K562 (cell line): ENCODE measurements at regions not wholly inside any gene's neighbourhood (a gene's known extent, or its start where the extent isn't known, plus 50 kb on each side); places are given as distances from the start of the nearest gene placed in this dataset.
A peak's percentile ranks its signal among the peaks of the same experiment; 100 is the strongest.

Experiments
- ATAC-seq: fragments of 200-7000 bp; cut with Tn5 transposase; 3 replicates; pipeline ENCODE4 v1.9.1; 2020; ENCODE audit warnings: moderate library complexity
- BruUV-seq: library from RNA; stranded (reverse); fragments of 400-500 nt; replicated peaks from 2 replicates; lab custom pipeline; 2021; lab: Mats Ljungman, UMichigan
- CTCF ChIA-PET: fragments of 300-600 bp; formaldehyde crosslinking; extraction: SDS; loops from one replicate; lab custom pipeline; 2021; ENCODE audit warnings: low intra/inter-chr PET ratio; lab: Yijun Ruan, JAX
- POLR2A ChIA-PET: fragments of 300-600, 350-650 bp; sonication (Branson Sonifier 250); formaldehyde crosslinking; extraction: SDS; loops from one replicate; lab custom pipeline; 2021; ENCODE audit warnings: antibody characterized with exemption, inconsistent platforms; lab: Yijun Ruan, JAX
- DNase-seq, 4 experiments: peaks; one replicate each; pipeline versions ENCODE4 v3.0.0 to v3.0.0-alpha.2; 2011 to 2018; ENCODE audit warnings: low spot score in 3 of 4, mixed read lengths in 3 of 4; ENCODE audit errors: extremely low read depth in 1 of 4
- FAIRE-seq: peaks from 2 replicates; lab custom pipeline; 2011; peaks lifted over from hg19 to GRCh38; lab: Jason Lieb, UNC
- H2AFZ ChIP-seq: 2 replicates; pipeline ENCODE4 v1.6.0; 2011; ENCODE audit warnings: low read depth, low read length, control low read depth, inconsistent platforms
- H3K27ac ChIP-seq: fragments of 200-600 bp; 3 replicates; pipeline ENCODE4 v1.8.0; 2011; ENCODE audit warnings: low read depth, mild to moderate bottlenecking, control low read depth, inconsistent platforms, low read length, moderate library complexity, mixed read lengths; ENCODE audit errors: extremely low read depth
- H3K27me3 ChIP-seq, 2 experiments: fragments of 300-600 bp in 1 of 2; 2 replicates in 1 of 2; 3 replicates in 1 of 2; pipeline versions ENCODE4 v1.6.0 to v1.8.0; 2011; ENCODE audit warnings: inconsistent platforms in 2 of 2, low read length in 2 of 2, mild to moderate bottlenecking in 1 of 2, mixed read lengths in 1 of 2, moderate library complexity in 1 of 2; ENCODE audit not compliant: control insufficient read depth in 2 of 2, insufficient read depth in 2 of 2
- H3K36me3 ChIP-seq: fragments of 300-600 bp; 3 replicates; pipeline ENCODE4 v1.8.0; 2011; ENCODE audit warnings: mild to moderate bottlenecking, low read length, inconsistent platforms; ENCODE audit not compliant: control insufficient read depth, insufficient read depth
- H3K4me1 ChIP-seq, 2 experiments: fragments of 200-600 bp in 1 of 2; replicated peaks in 1 of 2; 2 replicates in 1 of 2; 3 replicates in 1 of 2; pipeline versions ENCODE4 v1.5.1 to v1.8.0; 2011; ENCODE audit warnings: inconsistent platforms in 2 of 2, low read length in 2 of 2, mild to moderate bottlenecking in 1 of 2, mixed read lengths in 1 of 2, moderate library complexity in 1 of 2; ENCODE audit not compliant: control insufficient read depth in 2 of 2, insufficient read depth in 2 of 2
- H3K4me2 ChIP-seq: 2 replicates; pipeline ENCODE4 v1.6.1; 2011; ENCODE audit warnings: low read length, control low read depth, inconsistent platforms, mixed read lengths; ENCODE audit not compliant: insufficient read depth
- H3K4me3 ChIP-seq: fragments of 200-600 bp; sonication (generic), shearing (Covaris generic); 2 replicates; pipeline ENCODE4 v1.5.1; 2016; ENCODE audit warnings: control low read depth, inconsistent platforms
- H3K79me2 ChIP-seq: fragments of 200-600 bp; 3 replicates; pipeline ENCODE4 v1.8.0; 2011; ENCODE audit warnings: low read length, inconsistent platforms; ENCODE audit not compliant: control insufficient read depth, insufficient read depth
- H3K9ac ChIP-seq, 2 experiments: 2 replicates each; pipeline versions ENCODE4 v1.6.0 to v1.6.1; 2011; ENCODE audit warnings: low read depth in 2 of 2, low read length in 2 of 2, control low read depth in 1 of 2, inconsistent platforms in 1 of 2, mild to moderate bottlenecking in 1 of 2, mixed read lengths in 1 of 2; ENCODE audit not compliant: insufficient read depth in 1 of 2
- H3K9me1 ChIP-seq: one replicate; pipeline ENCODE4 v1.6.0; 2011; ENCODE audit warnings: inconsistent platforms, mild to moderate bottlenecking, low read length, moderate library complexity; ENCODE audit not compliant: control insufficient read depth, insufficient read depth
- H3K9me3 ChIP-seq: replicated peaks from 2 replicates; pipeline ENCODE4 v1.5.1; 2011; ENCODE audit warnings: low read depth, low read length, inconsistent platforms; ENCODE audit not compliant: control insufficient read depth, insufficient read depth
- H4K20me1 ChIP-seq: replicated peaks from 2 replicates; pipeline ENCODE4 v1.6.1; 2011; ENCODE audit warnings: low read length, inconsistent platforms, mixed read lengths; ENCODE audit not compliant: control insufficient read depth, insufficient read depth
- CBFA2T2 ChIP-seq: fragments of 450-650 bp; conservative IDR thresholded peaks from 2 replicates; pipeline ENCODE4 v1.6.1; 2017; ENCODE audit warnings: mild to moderate bottlenecking
- ERF ChIP-seq: fragments of 450-650 bp; formaldehyde crosslinking; IDR thresholded peaks from 2 replicates; pipeline ENCODE4 v1.4.0; 2020; ENCODE audit warnings: mild to moderate bottlenecking, mixed read lengths
- HCFC1 ChIP-seq: IDR thresholded peaks from 2 replicates; pipeline ENCODE4 v1.6.1; 2012; ENCODE audit warnings: low read depth, low read length, improper control_type of control experiment
- ILF3 ChIP-seq: fragments of 450-650 bp; IDR thresholded peaks from 2 replicates; pipeline ENCODE4 v1.6.1; 2018; ENCODE audit warnings: antibody characterized with exemption, mild to moderate bottlenecking, moderate library complexity, borderline replicate concordance
- SUPT5H ChIP-seq: fragments of 450-650 bp; IDR thresholded peaks from 2 replicates; pipeline ENCODE4 v1.6.1; 2016
- XRCC3 ChIP-seq: fragments of 450-650 bp; IDR thresholded peaks from 2 replicates; pipeline ENCODE4 v1.6.1; 2017; ENCODE audit warnings: mild to moderate bottlenecking, moderate library complexity
- ZBTB7A ChIP-seq: IDR thresholded peaks from 2 replicates; pipeline ENCODE4 v1.6.1; 2011; ENCODE audit warnings: low read depth, mild to moderate bottlenecking, low read length, moderate library complexity, borderline replicate concordance; ENCODE audit not compliant: control insufficient read depth
- WGBS: fragments of 100-300 bp; shearing (Covaris generic); methylation state at CpG from one replicate; pipeline ENCODE4 v1.1.6; 2016; ENCODE audit warnings: low coverage, mixed read lengths; ENCODE audit not compliant: insufficient coverage; ENCODE audit errors: missing lambda C conversion rate; 5-methylcytosine and 5-hydroxymethylcytosine counted together
- in situ Hi-C: fragments of 300-500 bp; cut with MboI; formaldehyde crosslinking; loops from 4 replicates; pipeline ENCODE4 v1.15.0; 2018; ENCODE audit warnings: inconsistent platforms, mixed read lengths
- intact Hi-C: fragments of 100-400 bp; cut with micrococcal nuclease; formaldehyde crosslinking; loops from 2 replicates; pipeline ENCODE4 v1.14.2; 2022
- TF ChIP-seq, protein P1 (sequence below): IDR thresholded peaks from 3 replicates; pipeline ENCODE4 v1.6.1; 2011; ENCODE audit warnings: borderline replicate concordance, mild to moderate bottlenecking; ENCODE audit not compliant: insufficient read length, insufficient read depth
- TF ChIP-seq, protein P2 (sequence below): fragments of 150-350 bp; conservative IDR thresholded peaks from 2 replicates; pipeline ENCODE4 v1.6.1; 2014; ENCODE audit warnings: low read length

GRCh38 chr5:65072850-65073249 is 304.1 kb downstream of the CWC27 start:
- H3K9me3 ChIP-seq, result peaks cover 4% of the 10 kb centered on the region; the same call in 1 of the 2 replicates
- in situ Hi-C loops, result no loop called here
- ATAC-seq, result no peak
- no peak overlapping the region for H3K4me3 ChIP-seq
- ChIA-PET CTCF (no interaction called here), POLR2A (interaction anchor here (0.9 to 1.0 kb wide), 2 partner anchors 9 to 24 kb away, joined by 3 to 4 read pairs; no protein-coding TSS in a partner anchor)
- BruUV-seq, result no TSS peak
- H3K9me1 ChIP-seq, result no peaks in the 10 kb centered on the region
- 24% methylated on average over 8 of the region's 8 CpGs for WGBS
- no peak for FAIRE-seq
- H3K27me3 ChIP-seq, result no peaks in the 10 kb centered on the region; a peak in 1 of 5 replicates
- no peak for DNase-seq
- H2AFZ ChIP-seq, result peak overlapping the region; percentile 21; the same call in 1 of the 2 replicates
- TF ChIP-seq CBFA2T2 (no peak), ZBTB7A (no peak), SUPT5H (no peak), ILF3 (no peak), HCFC1 (no peak), ERF (CRISPR knock-in tag) (no peak), XRCC3 (no peak)
- TF ChIP-seq, protein P1, sequence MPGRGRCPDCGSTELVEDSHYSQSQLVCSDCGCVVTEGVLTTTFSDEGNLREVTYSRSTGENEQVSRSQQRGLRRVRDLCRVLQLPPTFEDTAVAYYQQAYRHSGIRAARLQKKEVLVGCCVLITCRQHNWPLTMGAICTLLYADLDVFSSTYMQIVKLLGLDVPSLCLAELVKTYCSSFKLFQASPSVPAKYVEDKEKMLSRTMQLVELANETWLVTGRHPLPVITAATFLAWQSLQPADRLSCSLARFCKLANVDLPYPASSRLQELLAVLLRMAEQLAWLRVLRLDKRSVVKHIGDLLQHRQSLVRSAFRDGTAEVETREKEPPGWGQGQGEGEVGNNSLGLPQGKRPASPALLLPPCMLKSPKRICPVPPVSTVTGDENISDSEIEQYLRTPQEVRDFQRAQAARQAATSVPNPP, result no peak
- TF ChIP-seq, protein P2, sequence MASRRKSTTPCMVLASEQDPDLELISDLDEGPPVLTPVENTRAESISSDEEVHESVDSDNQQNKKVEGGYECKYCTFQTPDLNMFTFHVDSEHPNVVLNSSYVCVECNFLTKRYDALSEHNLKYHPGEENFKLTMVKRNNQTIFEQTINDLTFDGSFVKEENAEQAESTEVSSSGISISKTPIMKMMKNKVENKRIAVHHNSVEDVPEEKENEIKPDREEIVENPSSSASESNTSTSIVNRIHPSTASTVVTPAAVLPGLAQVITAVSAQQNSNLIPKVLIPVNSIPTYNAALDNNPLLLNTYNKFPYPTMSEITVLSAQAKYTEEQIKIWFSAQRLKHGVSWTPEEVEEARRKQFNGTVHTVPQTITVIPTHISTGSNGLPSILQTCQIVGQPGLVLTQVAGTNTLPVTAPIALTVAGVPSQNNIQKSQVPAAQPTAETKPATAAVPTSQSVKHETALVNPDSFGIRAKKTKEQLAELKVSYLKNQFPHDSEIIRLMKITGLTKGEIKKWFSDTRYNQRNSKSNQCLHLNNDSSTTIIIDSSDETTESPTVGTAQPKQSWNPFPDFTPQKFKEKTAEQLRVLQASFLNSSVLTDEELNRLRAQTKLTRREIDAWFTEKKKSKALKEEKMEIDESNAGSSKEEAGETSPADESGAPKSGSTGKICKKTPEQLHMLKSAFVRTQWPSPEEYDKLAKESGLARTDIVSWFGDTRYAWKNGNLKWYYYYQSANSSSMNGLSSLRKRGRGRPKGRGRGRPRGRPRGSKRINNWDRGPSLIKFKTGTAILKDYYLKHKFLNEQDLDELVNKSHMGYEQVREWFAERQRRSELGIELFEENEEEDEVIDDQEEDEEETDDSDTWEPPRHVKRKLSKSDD, result no peak
- TF ChIP-seq, all 486 proteins: peak for 0
- no peaks in the 10 kb centered on the region for H3K36me3 ChIP-seq
- H3K4me2 ChIP-seq, result no peak overlapping the region
- H4K20me1 ChIP-seq, result no peaks in the 10 kb centered on the region
- H3K79me2 ChIP-seq, result no peaks in the 10 kb centered on the region
- peaks cover 5 to 23% of the 10 kb centered on the region in 2 experiments for H3K4me1 ChIP-seq
- no peak overlapping the region for H3K9ac ChIP-seq
- H3K27ac ChIP-seq, result no peak overlapping the region
- intact Hi-C loops, result no loop called here
